BJ (cell line): ENCODE measurements at regions not wholly inside any gene's neighbourhood (a gene's known extent, or its start where the extent isn't known, plus 50 kb on each side); places are given as distances from the start of the nearest gene placed in this dataset.
"Not testable (repeated sequence)": the region's sequence is repeated elsewhere in the genome, so short reads cannot be mapped to it uniquely, and the experiment has no call there.

ENCODE experiments used
- CTCF ChIA-PET: fragments of 350-600 bp; formaldehyde crosslinking; extraction: SDS; loops from one replicate; lab custom pipeline; 2021; ENCODE audit warnings: antibody characterized with exemption, inconsistent platforms; lab: Yijun Ruan, JAX
- POLR2A ChIA-PET: fragments of 300-600 bp; sonication (Branson Sonifier 250); formaldehyde crosslinking; extraction: SDS; loops from one replicate; lab custom pipeline; 2021; ENCODE audit warnings: antibody characterized with exemption; lab: Charles Lee
- DNase-seq: peaks from one replicate; pipeline ENCODE4 v3.0.0-alpha.2; 2011; ENCODE audit warnings: low read depth
- H3K27me3 ChIP-seq: 2 replicates; pipeline ENCODE4 v1.6.0; 2011; ENCODE audit warnings: low read length; ENCODE audit not compliant: control insufficient read depth, insufficient read depth
- H3K36me3 ChIP-seq: 2 replicates; pipeline ENCODE4 v1.5.1; 2011; ENCODE audit warnings: low read length; ENCODE audit not compliant: control insufficient read depth, insufficient read depth
- H3K4me3 ChIP-seq: 2 replicates; pipeline ENCODE4 v1.5.1; 2011; ENCODE audit warnings: low read depth, mild to moderate bottlenecking, control low read depth, low read length
- CTCF ChIP-seq: IDR thresholded peaks from 2 replicates; pipeline ENCODE4 v1.5.1; 2011; ENCODE audit warnings: low read depth, mild to moderate bottlenecking, control low read depth, inconsistent platforms, low read length, moderate library complexity; ENCODE audit not compliant: insufficient read depth

- DNase-seq = no peak
- no peak for TF ChIP-seq CTCF
- Histone ChIP-seq H3K36me3 (no peaks in the 10 kb centered on the region), H3K4me3 (no peak overlapping the region), H3K27me3 (no peaks in the 10 kb centered on the region)
- ChIA-PET CTCF (no interaction called here), POLR2A (no interaction called here)
Measured at GRCh38 chr13:62779161-62779560, 1363.5 kb upstream of the PCDH20 start.

- no peak for DNase-seq
- ChIA-PET CTCF (no interaction called here), POLR2A (no interaction called here)
- Histone ChIP-seq H3K36me3 (no peaks in the 10 kb centered on the region), H3K4me3 (no peak overlapping the region), H3K27me3 (no peaks in the 10 kb centered on the region)
- TF ChIP-seq CTCF = no peak
Measured at GRCh38 chr13:62767473-62767872, 1351.8 kb upstream of the PCDH20 start.

GRCh38 chr13:62760724-62761123, 1345.1 kb upstream of the PCDH20 start:
- TF ChIP-seq CTCF = no peak
- DNase-seq = no peak
- Histone ChIP-seq H3K36me3 (no peaks in the 10 kb centered on the region), H3K27me3 (no peaks in the 10 kb centered on the region), H3K4me3 (no peak overlapping the region)
- ChIA-PET CTCF (no interaction called here), POLR2A (no interaction called here)

- no peaks in the 10 kb centered on the region for H3K27me3 ChIP-seq
- H3K4me3 ChIP-seq = no peak overlapping the region
- peak; percentile 3 for DNase-seq
- no peak for TF ChIP-seq CTCF
- H3K36me3 ChIP-seq = no peaks in the 10 kb centered on the region
- ChIA-PET POLR2A (no interaction called here), CTCF (no interaction called here)
Measured at GRCh38 chr13:62747629-62748028, 1332.0 kb upstream of the PCDH20 start.

- DNase-seq = no peak
- no peaks in the 10 kb centered on the region for H3K27me3 ChIP-seq
- TF ChIP-seq CTCF = no peak
- ChIA-PET CTCF (no interaction called here), POLR2A (no interaction called here)
- no peaks in the 10 kb centered on the region for H3K36me3 ChIP-seq
- no peak overlapping the region for H3K4me3 ChIP-seq
Measured at GRCh38 chr13:62747152-62747551, 1331.5 kb upstream of the PCDH20 start.

- H3K36me3 ChIP-seq, POLR2A ChIA-PET, H3K27me3 ChIP-seq, H3K4me3 ChIP-seq, DNase-seq, CTCF ChIA-PET: not testable (repeated sequence)
Measured at GRCh38 chr13:62729746-62730145, 1314.1 kb upstream of the PCDH20 start.
